ENCODE measurements at regions not wholly inside any gene's neighbourhood (a gene's known extent, or its start where the extent isn't known, plus 50 kb on each side); places are given as distances from the start of the nearest gene placed in this dataset.

- POLR2A ChIA-PET = no interaction called here
Observed at GRCh38 chr2:37780387-37780676, 108.9 kb upstream of the CDC42EP3 start.

GRCh38 chr2:37781028-37781427 is 109.6 kb upstream of the CDC42EP3 start:
- ChIA-PET CTCF (no interaction called here), POLR2A (no interaction called here)

More at GRCh38 chr2:37780387-37780676, 108.9 kb upstream of the CDC42EP3 start:
- CTCF ChIA-PET = no interaction called here

GRCh38 chr2:37782155-37782673 is 110.8 kb upstream of the CDC42EP3 start:
- CTCF ChIA-PET = no interaction called here

GRCh38 chr2:37782721-37783371 is 111.4 kb upstream of the CDC42EP3 start:
- ChIA-PET CTCF (no interaction called here), POLR2A (no interaction called here)

More at GRCh38 chr2:37782155-37782673, 110.8 kb upstream of the CDC42EP3 start:
- POLR2A ChIA-PET = no interaction called here

- CTCF ChIA-PET = interaction anchor here (0.5 kb wide), 1 partner anchor 65 kb away, joined by 3 read pairs; no protein-coding TSS in a partner anchor
- POLR2A ChIA-PET = no interaction called here
Observed at GRCh38 chr2:37783545-37783944, 112.1 kb upstream of the CDC42EP3 start.

- CTCF ChIA-PET = interaction anchor here (0.5 to 0.6 kb wide), 2 partner anchors 64 to 624 kb away, joined by 3 to 4 read pairs; no protein-coding TSS in a partner anchor
Observed at GRCh38 chr2:37784071-37784758, 112.8 kb upstream of the CDC42EP3 start.

GRCh38 chr2:37784759-37785149 is 113.3 kb upstream of the CDC42EP3 start:
- ChIA-PET POLR2A (no interaction called here), CTCF (interaction anchor here (0.6 kb wide), 1 partner anchor 623 kb away, joined by 4 read pairs; no protein-coding TSS in a partner anchor)

More at GRCh38 chr2:37784071-37784758, 112.8 kb upstream of the CDC42EP3 start:
- POLR2A ChIA-PET = no interaction called here

GRCh38 chr2:37786191-37786698 is 114.8 kb upstream of the CDC42EP3 start:
- POLR2A ChIA-PET = no interaction called here
- CTCF ChIA-PET = no interaction called here

- CTCF ChIA-PET = no interaction called here
- POLR2A ChIA-PET = no interaction called here
Observed at GRCh38 chr2:37786854-37787253, 115.4 kb upstream of the CDC42EP3 start.

GRCh38 chr2:37788602-37789209 is 117.3 kb upstream of the CDC42EP3 start:
- ChIA-PET CTCF (no interaction called here), POLR2A (no interaction called here)

- POLR2A ChIA-PET = no interaction called here
- CTCF ChIA-PET = no interaction called here
Observed at GRCh38 chr2:37790019-37790418, 118.6 kb upstream of the CDC42EP3 start.

- ChIA-PET CTCF (no interaction called here), POLR2A (no interaction called here)
Observed at GRCh38 chr2:37790462-37790861, 119.0 kb upstream of the CDC42EP3 start.

- CTCF ChIA-PET = no interaction called here
- POLR2A ChIA-PET = no interaction called here
Observed at GRCh38 chr2:37792366-37792765, 120.9 kb upstream of the CDC42EP3 start.

GRCh38 chr2:37793004-37793403 is 121.6 kb upstream of the CDC42EP3 start:
- CTCF ChIA-PET = no interaction called here
- POLR2A ChIA-PET = no interaction called here

- ChIA-PET POLR2A (no interaction called here), CTCF (interaction anchor here (1.2 kb wide), 1 partner anchor 83 kb away, joined by 3 read pairs; no protein-coding TSS in a partner anchor)
Observed at GRCh38 chr2:37794717-37795116, 123.3 kb upstream of the CDC42EP3 start.

GRCh38 chr2:37795456-37795855 is 124.0 kb upstream of the CDC42EP3 start:
- ChIA-PET CTCF (interaction anchor here (1.2 kb wide), 1 partner anchor 82 kb away, joined by 3 read pairs; no protein-coding TSS in a partner anchor), POLR2A (no interaction called here)

- POLR2A ChIA-PET = no interaction called here
- CTCF ChIA-PET = interaction anchor here (1.2 kb wide), 1 partner anchor 81 kb away, joined by 3 read pairs; no protein-coding TSS in a partner anchor
Observed at GRCh38 chr2:37795938-37796337, 124.5 kb upstream of the CDC42EP3 start.

GRCh38 chr2:37796481-37796880 is 125.0 kb upstream of the CDC42EP3 start:
- CTCF ChIA-PET = no interaction called here
- POLR2A ChIA-PET = no interaction called here

GRCh38 chr2:37797081-37797480 is 125.6 kb upstream of the CDC42EP3 start:
- ChIA-PET POLR2A (no interaction called here), CTCF (no interaction called here)

- POLR2A ChIA-PET = no interaction called here
- CTCF ChIA-PET = no interaction called here
Observed at GRCh38 chr2:37798315-37799005, 126.6 kb upstream of the RMDN2 start.
